ENCODE measurements at regions not wholly inside any gene's neighbourhood (a gene's known extent, or its start where the extent isn't known, plus 50 kb on each side); places are given as distances from the start of the nearest gene placed in this dataset.

DNA sequence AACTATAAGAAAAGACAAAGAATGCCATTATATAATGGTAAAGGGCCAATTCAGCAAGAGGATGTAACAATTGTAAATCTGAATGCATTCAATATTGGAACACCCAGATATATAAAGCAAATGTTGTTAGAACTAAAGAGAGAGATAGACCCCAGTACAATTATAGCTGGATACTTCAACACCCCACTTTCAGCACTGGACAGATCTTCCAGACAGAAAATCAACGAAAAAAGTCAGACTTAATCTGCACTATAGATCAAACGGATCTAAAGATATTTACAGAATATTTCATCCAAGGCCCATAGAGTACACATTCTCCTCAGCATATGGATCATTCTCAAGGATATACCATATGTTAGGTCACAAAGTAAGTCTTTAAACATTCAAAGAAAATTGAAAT lies 194.6 kb upstream of the DACH1 start (continued):
- TF ChIP-seq, protein P1, sequence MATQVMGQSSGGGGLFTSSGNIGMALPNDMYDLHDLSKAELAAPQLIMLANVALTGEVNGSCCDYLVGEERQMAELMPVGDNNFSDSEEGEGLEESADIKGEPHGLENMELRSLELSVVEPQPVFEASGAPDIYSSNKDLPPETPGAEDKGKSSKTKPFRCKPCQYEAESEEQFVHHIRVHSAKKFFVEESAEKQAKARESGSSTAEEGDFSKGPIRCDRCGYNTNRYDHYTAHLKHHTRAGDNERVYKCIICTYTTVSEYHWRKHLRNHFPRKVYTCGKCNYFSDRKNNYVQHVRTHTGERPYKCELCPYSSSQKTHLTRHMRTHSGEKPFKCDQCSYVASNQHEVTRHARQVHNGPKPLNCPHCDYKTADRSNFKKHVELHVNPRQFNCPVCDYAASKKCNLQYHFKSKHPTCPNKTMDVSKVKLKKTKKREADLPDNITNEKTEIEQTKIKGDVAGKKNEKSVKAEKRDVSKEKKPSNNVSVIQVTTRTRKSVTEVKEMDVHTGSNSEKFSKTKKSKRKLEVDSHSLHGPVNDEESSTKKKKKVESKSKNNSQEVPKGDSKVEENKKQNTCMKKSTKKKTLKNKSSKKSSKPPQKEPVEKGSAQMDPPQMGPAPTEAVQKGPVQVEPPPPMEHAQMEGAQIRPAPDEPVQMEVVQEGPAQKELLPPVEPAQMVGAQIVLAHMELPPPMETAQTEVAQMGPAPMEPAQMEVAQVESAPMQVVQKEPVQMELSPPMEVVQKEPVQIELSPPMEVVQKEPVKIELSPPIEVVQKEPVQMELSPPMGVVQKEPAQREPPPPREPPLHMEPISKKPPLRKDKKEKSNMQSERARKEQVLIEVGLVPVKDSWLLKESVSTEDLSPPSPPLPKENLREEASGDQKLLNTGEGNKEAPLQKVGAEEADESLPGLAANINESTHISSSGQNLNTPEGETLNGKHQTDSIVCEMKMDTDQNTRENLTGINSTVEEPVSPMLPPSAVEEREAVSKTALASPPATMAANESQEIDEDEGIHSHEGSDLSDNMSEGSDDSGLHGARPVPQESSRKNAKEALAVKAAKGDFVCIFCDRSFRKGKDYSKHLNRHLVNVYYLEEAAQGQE (IDR thresholded peaks at IDR 0.05; ENCODE audit: low read depth, low read length): no peak
- TF ChIP-seq SMAD5 (IDR thresholded peaks at IDR 0.05; ENCODE audit: low read depth) (no peak), SP1 (IDR thresholded peaks at IDR 0.05; ENCODE audit: low read depth, low read length) (no peak)

DNA sequence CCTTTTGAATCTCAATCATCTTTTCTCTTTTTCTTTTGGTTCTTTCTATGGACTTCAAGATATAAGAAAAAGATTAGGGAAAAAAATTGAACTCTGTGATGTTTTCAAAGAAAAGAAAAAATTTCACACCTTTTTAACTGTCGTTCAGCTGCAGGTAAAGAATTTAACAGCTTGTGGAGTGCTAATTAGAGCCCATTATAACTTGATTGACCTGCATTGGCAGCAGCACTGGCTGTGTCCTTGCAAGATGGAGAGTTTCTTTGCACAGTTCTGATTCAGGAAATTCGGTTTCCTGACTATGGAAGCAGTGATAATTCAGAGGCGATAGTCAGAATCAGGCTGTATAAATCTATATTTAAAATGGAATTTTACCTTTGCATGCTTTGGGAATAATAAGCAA lies 183.2 kb upstream of the DACH1 start:
- no peak for ATAC-seq
- ChIA-PET RAD21 (ENCODE audit: unreplicated experiment) (no interaction called here), CTCF (no interaction called here), POLR2A (no interaction called here), SMC1A (ENCODE audit: uncharacterized antibody, unreplicated experiment) (no interaction called here)
- no peak for TF ChIP-seq EED (IDR thresholded peaks at IDR 0.05; ENCODE audit: low read depth)
- no peak for TF ChIP-seq RB1 (IDR thresholded peaks at IDR 0.05; ENCODE audit: borderline replicate concordance)
- TF ChIP-seq CBX3 (IDR thresholded peaks at IDR 0.05; ENCODE audit: borderline replicate concordance, low read depth): no peak
- no peak for TF ChIP-seq RELA (IDR thresholded peaks at IDR 0.05; ENCODE audit: borderline replicate concordance, partially characterized antibody)
- TF ChIP-seq SP1 (IDR thresholded peaks at IDR 0.05; ENCODE audit: low read depth, low read length): no peak
- no peak overlapping the region for H2AFZ ChIP-seq (ENCODE audit: control insufficient read depth, low read depth, low read length)
- no peak for FAIRE-seq
- H3K9me3 ChIP-seq (replicated peaks; ENCODE audit: control insufficient read depth, insufficient read depth, low read length): no peaks in the 10 kb centered on the region
- no peak for DNase-seq (ENCODE audit: low read depth, low spot score)
- intact Hi-C loops (cut with micrococcal nuclease; ENCODE audit: unreplicated experiment) (no loop called here), in situ Hi-C loops (cut with MboI) (no loop called here)
- BruUV-seq (replicated peaks): no TSS peak
- WGBS (ENCODE audit: insufficient coverage, insufficient replicate concordance, low lambda C conversion rate, missing lambda C conversion rate): 26% methylated on average over 3 of the region's 3 CpGs
- no peaks in the 10 kb centered on the region for H3K27me3 ChIP-seq (replicated peaks in 1 of 2; ENCODE audit: control insufficient read depth in 2 of 2, insufficient read depth in 2 of 2, low read length in 1 of 2)
- H3K27ac ChIP-seq (ENCODE audit: control insufficient read depth, insufficient read depth): no peak overlapping the region
- H3K79me2 ChIP-seq (ENCODE audit: control insufficient read depth, insufficient read depth, low read length): no peaks in the 10 kb centered on the region
- H3K36me3 ChIP-seq (ENCODE audit: control insufficient read depth in 2 of 2, insufficient read depth in 2 of 2, low read length in 1 of 2): no peaks in the 10 kb centered on the region
- no peak overlapping the region for H3K4me2 ChIP-seq (ENCODE audit: control insufficient read depth, insufficient read depth)
- no peak overlapping the region for H3K9ac ChIP-seq (ENCODE audit: control insufficient read depth, insufficient read depth, low read length)
- H3K4me3 ChIP-seq: no peak overlapping the region
- H4K20me1 ChIP-seq (ENCODE audit: control insufficient read depth, insufficient read depth): no peaks in the 10 kb centered on the region
- H3K4me1 ChIP-seq (ENCODE audit: control insufficient read depth, insufficient read depth, low read length): no peaks in the 10 kb centered on the region
